Stimulated activated CD8-positive, alpha-beta memory T cell treated with anti-CD3 and anti-CD28 coated beads, Interleukin-15, amount 100 ng/mL, for 1 hour (primary cell): ENCODE measurements at regions not wholly inside any gene's neighbourhood (a gene's known extent, or its start where the extent isn't known, plus 50 kb on each side); places are given as distances from the start of the nearest gene placed in this dataset.
"Not testable (repeated sequence)": the region's sequence is repeated elsewhere in the genome, so short reads cannot be mapped to it uniquely, and the experiment has no call there.

Experiments used
- DNase-seq: peaks from one replicate; pipeline ENCODE4 v3.0.0-alpha.2; 2020; ENCODE audit warnings: low read depth

DNA sequence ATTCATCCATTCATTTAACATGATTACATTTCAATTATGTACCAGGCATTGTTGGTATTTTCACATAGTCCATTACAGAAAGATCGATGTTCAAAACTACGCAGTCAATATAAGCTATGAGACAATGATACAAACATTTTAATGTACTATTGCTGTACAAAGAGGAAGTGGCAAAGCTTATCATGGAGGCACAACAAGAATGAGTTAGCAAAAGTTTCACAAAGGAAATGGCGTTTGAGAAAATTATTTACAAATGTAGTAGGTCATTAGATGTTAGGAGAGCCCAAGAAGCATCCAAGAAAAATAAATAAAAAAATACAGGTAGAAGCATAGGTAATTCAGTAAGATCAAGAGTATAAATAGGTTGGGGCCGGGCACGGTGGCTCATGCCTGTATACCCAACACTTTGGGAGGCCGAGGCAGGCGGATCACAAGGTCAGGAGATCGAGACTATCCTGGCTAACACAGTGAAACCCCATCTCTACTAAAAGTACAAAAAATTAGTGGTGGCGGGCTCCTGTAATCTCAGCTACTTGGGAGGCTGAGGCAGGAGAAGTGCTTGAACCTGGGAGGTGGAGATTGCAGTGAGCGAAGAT is 1730.8 kb upstream of the CELF4 start:
- no peak for DNase-seq

DNA sequence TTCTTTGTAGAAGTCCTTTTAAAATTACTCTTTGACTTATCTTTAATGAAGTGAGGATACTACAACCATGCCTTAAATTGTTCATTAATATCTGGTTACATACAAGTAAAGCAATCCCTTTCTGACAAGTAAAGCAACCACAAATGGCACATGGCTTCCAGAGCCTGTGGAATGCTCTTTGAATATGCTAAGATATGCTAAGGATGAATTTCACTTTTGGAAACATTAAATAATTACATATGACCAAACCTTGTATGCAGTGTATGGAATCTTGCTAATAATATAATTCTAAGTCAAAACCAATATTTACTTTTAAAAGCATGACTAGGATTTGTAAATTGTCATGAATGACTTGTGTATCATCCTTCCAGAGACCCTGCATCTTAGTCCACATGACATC is 1711.2 kb upstream of the CELF4 start:
- no peak for DNase-seq

- DNase-seq = no peak
Measured at GRCh38 chr18:39274535-39274934, 1708.9 kb upstream of the CELF4 start.

GRCh38 chr18:39272230-39272629 is 1706.6 kb upstream of the CELF4 start:
- no peak for DNase-seq

DNA sequence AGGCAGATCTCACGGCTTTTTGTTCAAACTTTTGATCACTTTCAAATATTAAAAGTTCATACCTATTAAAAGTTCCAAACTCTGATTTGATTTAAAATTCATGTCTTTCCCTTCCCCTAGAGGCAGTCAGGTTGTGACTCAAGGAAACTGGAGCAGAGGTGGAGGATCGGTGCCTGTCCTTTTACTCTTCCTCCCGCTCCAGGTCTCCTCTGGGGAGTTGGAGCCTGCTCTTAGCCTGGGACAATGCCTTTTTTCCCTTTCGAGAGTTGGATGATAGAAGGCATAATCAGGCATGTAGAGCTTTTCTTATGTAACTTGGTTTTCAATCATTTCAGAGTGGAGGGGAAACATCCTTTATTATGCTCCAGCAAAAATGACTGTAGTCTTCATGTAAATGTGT is 1706.1 kb upstream of the CELF4 start:
- DNase-seq = no peak

DNA sequence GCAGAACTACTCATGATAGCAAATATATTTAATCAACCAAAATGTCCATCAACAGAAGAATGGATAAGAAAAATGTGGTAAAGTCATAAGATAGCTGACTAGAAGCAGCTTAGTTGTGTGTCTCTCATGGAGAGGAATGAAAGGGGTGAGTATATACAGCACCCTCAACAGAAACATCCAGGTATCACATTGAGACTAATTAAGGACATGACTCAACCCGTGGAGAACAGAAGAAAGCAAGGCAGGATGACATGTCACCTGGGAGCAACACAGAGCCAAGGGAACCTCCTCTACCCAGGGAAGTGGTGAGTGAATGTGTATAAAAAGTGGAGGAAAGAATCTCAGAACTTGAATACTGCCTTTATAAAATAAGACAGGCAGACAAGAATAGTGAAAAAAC is 1695.0 kb upstream of the CELF4 start:
- DNase-seq = no peak

- DNase-seq = no peak
Measured at GRCh38 chr18:39259736-39260135, 1694.1 kb upstream of the CELF4 start.

DNA sequence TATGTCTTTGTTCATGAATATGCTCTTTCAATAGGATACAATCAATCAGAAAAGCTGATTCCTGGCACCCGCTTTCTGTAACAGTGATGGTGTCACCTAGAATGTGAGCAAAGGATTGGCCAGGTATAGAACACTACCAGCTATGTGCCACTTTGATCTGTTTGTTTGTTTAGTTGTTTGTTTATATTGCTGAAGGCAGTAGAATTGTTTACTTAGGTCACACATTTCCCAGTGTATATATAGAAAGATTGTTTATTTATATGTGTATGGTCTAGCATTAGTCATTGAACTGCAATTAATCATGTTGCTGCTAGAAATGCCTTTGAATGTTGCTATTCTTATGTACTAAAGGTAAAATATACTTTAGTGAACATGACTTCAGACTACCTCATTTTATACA is 1678.6 kb upstream of the CELF4 start:
- DNase-seq = no peak

DNA sequence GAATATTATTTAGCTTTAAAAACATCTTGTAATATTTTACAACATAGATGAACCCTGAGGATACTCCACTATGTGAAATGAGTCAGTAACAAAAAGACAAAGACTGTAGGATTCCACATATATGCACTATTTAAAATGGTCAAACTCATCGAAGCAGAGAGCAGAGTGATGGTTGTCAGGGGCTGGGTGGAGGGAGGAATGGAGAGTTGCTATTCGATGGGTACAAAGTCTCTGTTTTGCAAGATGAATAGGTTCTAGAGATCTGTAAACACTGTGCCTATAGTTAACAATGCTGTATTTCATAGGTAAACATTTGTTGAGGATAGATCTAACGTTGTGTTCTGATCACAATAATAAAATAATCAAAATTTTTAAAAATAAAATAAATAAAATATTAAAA is 1675.9 kb upstream of the CELF4 start:
- DNase-seq = no peak

- no peak for DNase-seq
Measured at GRCh38 chr18:39238981-39239660, 1673.5 kb upstream of the CELF4 start.

GRCh38 chr18:39235118-39235719 is 1669.6 kb upstream of the CELF4 start:
- DNase-seq = no peak

DNA sequence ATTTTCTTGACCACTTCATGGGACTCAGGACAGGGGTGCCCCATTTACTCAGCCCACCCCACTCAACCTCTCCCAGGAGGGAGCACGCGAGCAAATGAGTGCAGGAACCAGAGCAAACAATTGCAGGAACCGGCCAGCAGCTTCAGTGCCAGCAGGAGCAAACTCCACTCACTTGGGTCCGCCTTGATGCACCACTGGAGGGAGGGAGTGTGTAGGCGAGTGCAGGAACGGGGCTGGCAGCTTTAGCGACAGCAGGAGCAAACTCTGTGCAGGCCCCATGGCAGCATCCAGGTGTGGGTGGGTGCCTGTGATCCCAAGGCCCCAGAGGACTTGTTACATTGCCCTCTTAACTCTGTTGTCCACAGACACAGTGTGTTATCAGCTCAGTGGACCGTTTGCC is 1667.3 kb upstream of the CELF4 start:
- DNase-seq = no peak

- no peak for DNase-seq
Measured at GRCh38 chr18:39232490-39232889, 1666.9 kb upstream of the CELF4 start.

- DNase-seq = no peak
Measured at GRCh38 chr18:39230086-39230803, 1664.6 kb upstream of the CELF4 start.

GRCh38 chr18:39227769-39228168 is 1662.2 kb upstream of the CELF4 start:
- not testable (repeated sequence) for DNase-seq

- no peak for DNase-seq
Measured at GRCh38 chr18:39225373-39225772, 1659.8 kb upstream of the CELF4 start.

GRCh38 chr18:39223283-39223682 is 1657.7 kb upstream of the CELF4 start:
- no peak for DNase-seq

DNA sequence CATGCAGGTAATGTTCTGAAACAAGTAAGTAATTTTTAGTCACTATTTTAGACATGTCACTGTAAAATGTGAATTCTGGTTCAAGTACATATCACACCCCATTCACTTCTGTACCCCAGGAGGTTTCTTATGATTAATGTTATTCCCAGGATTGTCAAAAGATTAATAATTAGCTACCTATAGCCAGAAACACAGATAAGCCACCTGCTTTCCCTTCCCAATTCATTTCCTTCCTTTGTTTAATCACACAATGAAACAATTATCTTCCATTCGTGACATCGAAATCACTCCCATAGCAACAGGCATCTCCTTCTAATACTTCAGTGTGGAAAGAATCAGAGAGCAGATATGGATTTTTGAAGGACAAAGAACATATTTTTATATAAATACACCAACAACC is 1650.3 kb upstream of the CELF4 start:
- no peak for DNase-seq

DNA sequence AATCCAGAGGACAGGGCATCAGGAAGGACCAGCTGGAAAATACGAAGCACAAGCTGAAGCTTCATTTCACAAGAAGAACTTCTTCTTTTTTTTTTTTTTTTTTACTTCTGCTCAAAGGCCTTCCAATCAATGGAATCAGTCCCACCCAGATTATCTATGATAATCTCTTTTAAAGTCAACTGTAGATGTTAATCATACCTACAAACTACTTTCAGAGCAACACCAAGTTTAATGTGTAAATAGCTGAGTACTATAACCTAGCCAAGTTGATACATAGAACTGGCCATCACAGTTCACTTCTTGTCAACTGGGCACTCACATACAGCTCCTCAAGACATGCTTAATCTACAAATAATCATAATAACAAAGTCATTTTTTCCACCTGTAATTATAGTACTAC is 1645.9 kb upstream of the CELF4 start:
- no peak for DNase-seq

DNA sequence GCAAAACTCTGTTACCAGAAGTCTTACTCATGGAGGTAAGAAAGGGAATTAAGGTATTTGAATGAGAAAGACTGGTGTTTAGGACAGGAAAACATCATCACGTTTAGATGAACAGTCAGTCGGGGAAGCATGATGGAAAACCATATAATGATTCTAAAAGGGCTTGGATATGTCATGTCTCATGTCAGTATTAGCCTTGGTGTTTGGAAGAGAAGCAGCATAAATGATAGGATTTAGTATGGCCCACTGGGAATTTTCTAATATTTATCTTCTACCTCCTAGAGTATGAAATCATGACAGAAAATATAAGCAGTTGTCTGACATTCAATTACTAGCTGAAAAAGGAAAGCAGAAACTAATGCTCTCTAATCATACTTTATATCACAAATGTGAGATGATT is 1643.6 kb upstream of the CELF4 start:
- no peak for DNase-seq

- DNase-seq = no peak
Measured at GRCh38 chr18:39208729-39209128, 1643.1 kb upstream of the CELF4 start.

DNA sequence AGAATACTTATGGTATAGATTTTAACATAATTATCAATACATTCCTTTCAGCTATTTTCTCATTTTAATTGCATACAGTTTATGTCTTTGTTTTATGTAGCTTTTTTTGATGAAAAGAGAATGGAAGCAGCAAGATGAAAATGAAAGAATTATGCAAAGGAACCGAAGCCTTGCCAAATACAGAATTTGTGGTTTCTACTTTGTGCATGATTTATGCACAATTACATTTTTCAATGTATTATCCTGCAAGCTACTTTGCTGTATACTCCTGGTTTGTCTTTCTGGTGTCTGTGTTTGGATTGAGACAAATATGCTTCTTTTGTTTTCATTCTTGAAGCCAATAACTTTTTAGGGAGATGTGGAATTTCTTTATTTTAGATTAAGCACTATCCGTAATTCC is 1642.6 kb upstream of the CELF4 start:
- DNase-seq = no peak
